Duodenal mucosa (tissue), 2 donors: ENCODE measurements at regions not wholly inside any gene's neighbourhood (a gene's known extent, or its start where the extent isn't known, plus 50 kb on each side); places are given as distances from the start of the nearest gene placed in this dataset.

Source experiments
- H3K27ac ChIP-seq: one replicate; pipeline ENCODE4 v1.7.0; 2013; ENCODE audit warnings: low read depth, low read length
- H3K27me3 ChIP-seq, 2 donors: one replicate each; pipeline ENCODE4 v1.7.0; 2013; ENCODE audit warnings: low read length in 2 of 2, control low read depth in 1 of 2; ENCODE audit not compliant: insufficient read depth in 2 of 2, control insufficient read depth in 1 of 2
- H3K36me3 ChIP-seq, 2 donors: one replicate each; pipeline ENCODE4 v1.7.0; 2013; ENCODE audit warnings: low read length in 2 of 2, control low read depth in 1 of 2; ENCODE audit not compliant: insufficient read depth in 2 of 2, control insufficient read depth in 1 of 2
- H3K4me1 ChIP-seq, 2 donors: one replicate each; pipeline ENCODE4 v1.7.0; 2013; ENCODE audit warnings: low read length in 2 of 2, control low read depth in 1 of 2; ENCODE audit not compliant: insufficient read depth in 2 of 2, control insufficient read depth in 1 of 2
- H3K4me3 ChIP-seq, 2 donors: one replicate each; pipeline ENCODE4 v1.7.0; 2013; ENCODE audit warnings: low read length in 2 of 2, low read depth in 1 of 2
- H3K9ac ChIP-seq, 2 donors: one replicate each; pipeline ENCODE4 v1.7.0; 2013; ENCODE audit warnings: low read length in 2 of 2, low read depth in 1 of 2
- H3K9me3 ChIP-seq, 2 donors: one replicate each; pipeline ENCODE4 v1.7.0; 2013; ENCODE audit warnings: low read length in 2 of 2, control low read depth in 1 of 2; ENCODE audit not compliant: control insufficient read depth in 1 of 2

GRCh38 chr21:28554660-28555475, 437.8 kb downstream of the LTN1 start:
- Histone ChIP-seq H3K36me3 (no peaks in the 10 kb centered on the region), H3K27ac (no peak overlapping the region), H3K9ac (no peak overlapping the region), H3K27me3 (no peaks in the 10 kb centered on the region), H3K4me3 (no peak overlapping the region), H3K9me3 (peaks cover 0 to 2% of the 10 kb centered on the region in 2 donors), H3K4me1 (no peaks in the 10 kb centered on the region)

DNA sequence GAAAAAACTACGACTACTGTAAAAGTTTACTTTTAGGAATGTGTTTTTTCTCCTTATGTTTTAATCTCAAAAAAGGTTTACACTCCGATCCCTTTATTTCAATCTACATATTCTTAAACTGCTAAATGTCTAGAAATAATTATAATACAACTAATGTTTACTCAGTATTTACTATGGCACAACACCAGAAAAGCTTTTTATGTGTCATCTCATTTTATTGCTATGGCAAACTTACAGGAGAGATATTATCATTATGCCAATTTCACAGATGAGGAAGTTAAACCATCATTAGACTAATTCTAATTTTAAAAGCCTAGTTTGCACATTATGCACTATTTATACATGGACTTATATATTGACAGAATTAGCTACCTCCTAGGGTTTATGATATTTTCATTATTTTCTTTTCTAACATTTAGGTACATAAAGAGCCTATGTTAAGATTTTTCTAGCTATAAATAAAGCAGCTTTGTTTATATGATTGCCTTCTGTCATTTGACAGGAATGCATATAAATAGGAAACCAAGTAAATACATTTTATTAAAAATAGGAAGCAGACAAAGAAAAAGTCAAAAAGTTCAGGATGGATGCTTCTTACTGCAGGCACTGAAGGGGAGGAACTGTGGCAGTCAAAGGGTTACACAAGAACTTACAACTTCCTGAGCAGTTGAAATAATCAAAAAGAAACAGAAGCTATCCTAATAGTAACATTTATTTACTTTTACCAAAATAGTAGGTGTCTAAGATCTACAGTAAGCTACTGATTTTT, 442.4 kb downstream of the LTN1 start:
- Histone ChIP-seq H3K36me3 (no peaks in the 10 kb centered on the region), H3K27me3 (no peaks in the 10 kb centered on the region), H3K9ac (no peak overlapping the region), H3K9me3 (no peaks in the 10 kb centered on the region), H3K4me3 (no peak overlapping the region), H3K4me1 (no peaks in the 10 kb centered on the region), H3K27ac (no peak overlapping the region)

DNA sequence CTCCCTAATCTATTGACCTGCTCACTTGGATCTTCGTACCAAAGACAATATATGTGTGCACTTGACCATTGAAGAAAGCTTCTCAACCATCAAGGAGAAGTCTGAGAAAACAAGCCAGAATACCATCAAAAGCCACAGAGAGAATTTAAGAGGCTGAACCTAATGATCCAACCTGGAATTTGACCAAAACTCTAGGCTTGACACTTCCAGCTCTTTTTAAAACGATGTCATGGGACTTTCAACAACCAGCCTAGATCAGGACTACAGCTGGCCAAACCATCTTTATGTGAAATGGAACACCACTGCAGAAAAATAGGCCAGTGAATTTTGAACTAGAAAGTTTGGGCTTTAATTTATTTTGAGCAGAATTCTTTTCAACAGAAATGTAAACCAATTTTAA, 444.4 kb downstream of the LTN1 start:
- H3K4me1 ChIP-seq, result no peaks in the 10 kb centered on the region
- H3K9me3 ChIP-seq, result no peaks in the 10 kb centered on the region
- H3K27ac ChIP-seq, result no peak overlapping the region
- H3K4me3 ChIP-seq, result no peak overlapping the region
- H3K9ac ChIP-seq, result no peak overlapping the region
- no peaks in the 10 kb centered on the region for H3K27me3 ChIP-seq
- no peaks in the 10 kb centered on the region for H3K36me3 ChIP-seq

DNA sequence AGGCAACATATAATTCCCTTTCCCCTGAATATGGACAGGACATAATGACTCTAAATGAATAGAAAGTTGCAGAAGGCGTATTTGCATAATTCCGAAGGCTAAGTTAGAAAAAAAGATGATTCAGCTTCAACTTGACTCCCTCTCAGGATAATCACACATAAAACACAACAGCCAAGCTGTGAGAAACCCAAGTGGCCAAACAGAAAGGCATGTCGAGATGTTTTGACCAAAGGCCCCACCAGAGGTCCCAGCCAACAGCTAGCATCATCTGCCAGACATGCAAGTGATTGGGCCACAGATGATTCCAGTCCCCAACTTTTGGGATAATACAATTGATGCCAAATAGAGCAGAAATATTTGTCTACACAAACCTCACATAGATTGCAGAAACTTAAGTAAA, 444.9 kb downstream of the LTN1 start:
- H3K36me3 ChIP-seq, result no peaks in the 10 kb centered on the region
- no peaks in the 10 kb centered on the region for H3K27me3 ChIP-seq
- no peak overlapping the region for H3K27ac ChIP-seq
- no peak overlapping the region for H3K4me3 ChIP-seq
- no peak overlapping the region for H3K9ac ChIP-seq
- H3K9me3 ChIP-seq, result no peaks in the 10 kb centered on the region
- H3K4me1 ChIP-seq, result no peaks in the 10 kb centered on the region

- H3K27me3 ChIP-seq, result no peaks in the 10 kb centered on the region
- H3K4me3 ChIP-seq, result no peak overlapping the region
- H3K36me3 ChIP-seq, result no peaks in the 10 kb centered on the region
- H3K9me3 ChIP-seq, result no peaks in the 10 kb centered on the region
- H3K27ac ChIP-seq, result no peak overlapping the region
- no peaks in the 10 kb centered on the region for H3K4me1 ChIP-seq
- no peak overlapping the region for H3K9ac ChIP-seq
Measured at GRCh38 chr21:28543975-28544374, 448.7 kb downstream of the LTN1 start.

DNA sequence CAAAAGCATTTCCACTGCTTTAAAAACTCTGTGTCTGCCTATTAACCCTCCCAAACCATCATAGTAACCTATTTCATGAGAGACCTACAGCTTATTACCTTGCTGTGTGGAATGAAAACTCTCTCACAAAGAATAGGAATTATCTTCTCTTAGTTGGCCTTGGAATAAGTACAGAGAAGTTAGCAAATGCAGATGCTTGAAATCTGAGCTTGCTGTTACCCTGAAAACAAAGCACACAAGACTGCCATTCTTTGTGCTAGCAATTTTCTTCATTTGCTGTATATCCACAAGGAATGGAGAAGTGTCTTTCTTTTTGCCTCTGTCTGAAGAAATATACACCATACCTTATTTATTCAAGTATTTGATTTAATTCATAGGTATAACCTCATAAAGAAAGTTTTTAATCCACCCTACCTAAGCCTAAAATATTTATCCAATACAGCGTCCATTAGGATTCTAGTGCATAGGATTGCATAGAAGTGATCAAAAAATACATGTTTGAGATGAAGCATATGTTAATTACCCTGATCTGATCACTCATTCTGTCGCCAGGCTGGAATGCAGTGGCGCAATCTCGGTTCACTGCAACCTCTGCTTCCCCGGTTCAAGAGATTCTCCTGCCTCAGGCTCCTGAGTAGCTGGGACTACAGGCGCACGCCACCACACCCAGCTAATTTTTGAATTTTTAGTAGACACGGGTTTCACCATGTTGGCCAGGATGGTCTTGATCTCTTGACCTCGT, 451.1 kb downstream of the LTN1 start:
- no peak overlapping the region for H3K27ac ChIP-seq
- H3K9me3 ChIP-seq, result no peaks in the 10 kb centered on the region
- no peaks in the 10 kb centered on the region for H3K27me3 ChIP-seq
- no peak overlapping the region for H3K4me3 ChIP-seq
- H3K4me1 ChIP-seq, result no peaks in the 10 kb centered on the region
- H3K9ac ChIP-seq, result no peak overlapping the region
- H3K36me3 ChIP-seq, result no peaks in the 10 kb centered on the region

- Histone ChIP-seq H3K27me3 (no peaks in the 10 kb centered on the region), H3K9me3 (no peaks in the 10 kb centered on the region), H3K4me1 (no peaks in the 10 kb centered on the region), H3K9ac (no peak overlapping the region), H3K27ac (no peak overlapping the region), H3K36me3 (no peaks in the 10 kb centered on the region), H3K4me3 (no peak overlapping the region)
Measured at GRCh38 chr21:28540514-28540913, 452.2 kb downstream of the LTN1 start.

- Histone ChIP-seq H3K36me3 (no peaks in the 10 kb centered on the region), H3K4me1 (no peaks in the 10 kb centered on the region), H3K9me3 (no peaks in the 10 kb centered on the region), H3K27ac (no peak overlapping the region), H3K9ac (no peak overlapping the region), H3K4me3 (no peak overlapping the region), H3K27me3 (no peaks in the 10 kb centered on the region)
Measured at GRCh38 chr21:28539623-28539988, 453.1 kb downstream of the LTN1 start.

GRCh38 chr21:28538987-28539622, 453.6 kb downstream of the LTN1 start:
- Histone ChIP-seq H3K9me3 (no peaks in the 10 kb centered on the region), H3K27ac (no peak overlapping the region), H3K4me3 (no peak overlapping the region), H3K27me3 (no peaks in the 10 kb centered on the region), H3K4me1 (no peaks in the 10 kb centered on the region), H3K9ac (no peak overlapping the region), H3K36me3 (no peaks in the 10 kb centered on the region)
